GM12874 (cell line): ENCODE measurements at regions not wholly inside any gene's neighbourhood (a gene's known extent, or its start where the extent isn't known, plus 50 kb on each side); places are given as distances from the start of the nearest gene placed in this dataset.

Source experiments
- CTCF ChIP-seq: IDR thresholded peaks from 2 replicates; pipeline ENCODE4 v1.5.1; 2011; ENCODE audit warnings: low read depth, mild to moderate bottlenecking, control low read depth, low read length, moderate library complexity; ENCODE audit not compliant: insufficient read depth

GRCh38 chr6:101236709-101237108 lies 156.8 kb upstream of the GRIK2 start:
- no peak for TF ChIP-seq CTCF

GRCh38 chr6:101241442-101241841 lies 152.1 kb upstream of the GRIK2 start:
- TF ChIP-seq CTCF: no peak

GRCh38 chr6:101249470-101249869 lies 144.0 kb upstream of the GRIK2 start:
- no peak for TF ChIP-seq CTCF

GRCh38 chr6:101257163-101257562 lies 136.3 kb upstream of the GRIK2 start:
- TF ChIP-seq CTCF: no peak

- no peak for TF ChIP-seq CTCF
These were observed 134.0 kb upstream of the GRIK2 start for GRCh38 chr6:101259505-101259904.

GRCh38 chr6:101263596-101263995 lies 129.9 kb upstream of the GRIK2 start:
- TF ChIP-seq CTCF: no peak

GRCh38 chr6:101266063-101266462 lies 127.4 kb upstream of the GRIK2 start:
- no peak for TF ChIP-seq CTCF

- TF ChIP-seq CTCF: no peak
These were observed 125.0 kb upstream of the GRIK2 start for GRCh38 chr6:101268541-101268940.
